ENCODE measurements at regions not wholly inside any gene's neighbourhood (a gene's known extent, or its start where the extent isn't known, plus 50 kb on each side); places are given as distances from the start of the nearest gene placed in this dataset.

DNA sequence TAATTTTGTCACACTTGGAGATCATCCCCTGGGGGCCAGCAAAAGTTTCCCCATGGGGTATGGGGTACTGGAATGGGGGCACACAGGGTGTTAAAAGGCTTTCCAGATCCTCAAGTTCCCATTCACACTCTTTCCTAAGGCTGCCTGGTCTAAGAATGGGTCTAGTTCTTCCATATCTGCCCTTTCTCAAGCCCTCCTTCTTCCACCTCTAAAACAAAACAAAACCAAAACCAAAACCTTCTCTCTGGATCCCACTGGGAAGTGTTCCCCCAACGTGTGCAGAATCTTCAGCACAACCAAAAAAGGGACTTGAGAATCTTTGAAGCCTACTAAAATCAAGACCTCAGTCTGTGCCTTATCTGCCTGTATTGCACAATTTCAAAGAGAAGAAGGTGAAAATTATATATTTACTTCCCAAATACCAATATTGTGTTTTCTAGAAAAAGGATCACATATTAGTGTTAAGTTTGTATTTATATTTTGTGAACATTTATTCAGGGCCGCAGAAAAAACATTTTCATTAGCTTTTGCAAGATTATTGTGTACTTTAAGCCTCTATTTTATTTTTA is 207.2 kb upstream of the TCF4 start:
- H3K27ac Mint-ChIP-seq, result no peak overlapping the region
- peaks cover 5% of the 10 kb centered on the region for H3K4me1 Mint-ChIP-seq
- H3K9me3 Mint-ChIP-seq, result no peaks in the 10 kb centered on the region
- H3K4me3 Mint-ChIP-seq, result no peak overlapping the region
- DNase-seq (ENCODE audit: low spot score in 2 of 2), result no peak
- H3K36me3 Mint-ChIP-seq, result no peaks in the 10 kb centered on the region
- no peaks in the 10 kb centered on the region for H3K27me3 Mint-ChIP-seq
- ATAC-seq (ENCODE audit: low read depth), result no peak

DNA sequence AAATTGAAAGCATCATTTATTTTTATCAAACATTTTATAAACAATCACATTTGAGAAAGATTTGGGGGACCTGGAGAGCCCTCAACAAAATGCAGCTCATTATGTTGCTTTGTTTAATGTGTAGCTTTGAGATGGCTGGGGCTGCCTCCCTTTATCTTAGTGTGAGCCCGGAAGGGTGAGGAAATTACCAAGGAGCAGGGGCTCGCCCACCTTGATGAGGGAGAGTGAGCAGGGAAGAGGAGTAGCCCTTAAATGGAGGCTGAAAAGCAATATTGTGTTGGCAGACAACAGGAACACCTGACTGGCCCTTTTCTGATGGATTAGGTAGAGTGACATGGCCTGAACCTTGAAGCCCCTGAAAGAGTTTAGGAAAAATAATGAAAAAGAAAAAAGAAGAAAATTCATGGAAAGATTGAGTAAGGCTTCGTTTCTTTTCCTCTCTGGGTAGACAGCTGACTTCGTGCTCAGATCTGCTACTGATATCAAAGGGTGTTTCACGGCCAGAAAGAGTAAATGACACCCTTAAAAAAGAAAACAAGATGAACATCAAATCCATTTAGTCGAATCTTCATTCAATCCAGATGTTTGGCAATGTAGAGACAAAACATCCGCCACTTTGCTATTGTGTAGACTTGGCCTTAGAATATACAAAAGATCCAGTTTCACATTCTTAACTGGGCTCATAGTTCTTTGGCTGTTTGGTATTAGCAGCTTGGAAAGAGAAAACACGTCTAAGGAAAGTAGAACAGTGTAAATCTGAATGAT is 206.5 kb upstream of the TCF4 start:
- DNase-seq (ENCODE audit: low spot score in 2 of 2), result no peak
- Mint-ChIP-seq H3K27ac (no peak overlapping the region), H3K36me3 (no peaks in the 10 kb centered on the region), H3K27me3 (no peaks in the 10 kb centered on the region), H3K9me3 (peaks cover 2% of the 10 kb centered on the region), H3K4me1 (peaks cover 5% of the 10 kb centered on the region), H3K4me3 (no peak overlapping the region)
- ATAC-seq (ENCODE audit: low read depth), result no peak

DNA sequence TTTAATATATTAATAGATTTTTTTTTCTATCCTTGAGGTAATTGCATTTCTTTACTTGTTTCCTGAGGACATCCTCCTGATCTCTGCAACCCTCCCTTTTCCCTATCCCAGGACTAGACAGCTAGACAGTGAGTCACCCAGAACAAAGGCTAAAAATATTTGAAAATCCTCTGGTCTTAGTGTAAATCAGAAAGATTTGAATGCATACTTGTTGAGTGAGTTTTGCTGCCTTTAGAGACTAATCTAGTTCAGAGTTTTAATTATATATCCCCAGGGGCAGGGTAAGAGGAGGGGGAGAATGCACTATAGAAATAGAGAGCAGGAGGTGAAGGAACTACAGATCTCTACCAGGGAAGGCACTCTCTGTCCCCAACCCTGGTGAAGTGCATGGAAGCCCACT is 202.3 kb upstream of the TCF4 start:
- Mint-ChIP-seq H3K27me3 (no peaks in the 10 kb centered on the region), H3K9me3 (peaks cover 4% of the 10 kb centered on the region), H3K4me3 (no peak overlapping the region), H3K27ac (no peak overlapping the region), H3K4me1 (peaks cover 5% of the 10 kb centered on the region), H3K36me3 (peaks cover 2% of the 10 kb centered on the region)
- DNase-seq (ENCODE audit: low spot score in 2 of 2), result no peak
- ATAC-seq (ENCODE audit: low read depth), result no peak

DNA sequence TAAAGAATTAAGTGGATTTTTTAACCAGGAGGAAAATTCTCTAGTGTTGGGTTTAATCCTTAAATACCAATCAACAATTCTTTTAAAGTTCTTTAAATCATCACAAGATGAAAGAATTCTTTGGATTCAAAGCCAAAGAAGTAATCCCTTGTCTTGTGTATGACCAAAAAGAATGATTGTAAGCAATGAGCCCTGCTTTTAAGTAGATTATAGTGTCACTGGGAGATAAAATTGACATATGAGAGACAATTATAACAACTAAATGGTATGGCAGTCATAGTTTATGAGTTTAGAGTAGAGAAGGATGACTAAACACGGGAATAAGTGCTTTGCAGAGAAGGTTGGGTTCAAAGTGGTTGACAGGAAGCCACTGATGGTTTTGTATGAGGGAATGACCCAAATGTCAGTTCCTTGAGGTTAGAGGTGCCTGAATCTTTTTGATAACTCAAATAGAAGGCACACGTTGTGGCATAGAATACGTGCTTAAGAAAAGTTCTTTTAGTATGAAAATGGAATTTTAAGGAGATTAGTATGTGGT is 199.6 kb upstream of the TCF4 start:
- Mint-ChIP-seq H3K27me3 (peaks cover 3% of the 10 kb centered on the region), H3K4me1 (peaks cover 3% of the 10 kb centered on the region), H3K9me3 (peaks cover 4% of the 10 kb centered on the region), H3K36me3 (peaks cover 2% of the 10 kb centered on the region), H3K27ac (no peak overlapping the region), H3K4me3 (no peak overlapping the region)
- DNase-seq (ENCODE audit: low spot score in 2 of 2) (no peak), ATAC-seq (ENCODE audit: low read depth) (no peak)

DNA sequence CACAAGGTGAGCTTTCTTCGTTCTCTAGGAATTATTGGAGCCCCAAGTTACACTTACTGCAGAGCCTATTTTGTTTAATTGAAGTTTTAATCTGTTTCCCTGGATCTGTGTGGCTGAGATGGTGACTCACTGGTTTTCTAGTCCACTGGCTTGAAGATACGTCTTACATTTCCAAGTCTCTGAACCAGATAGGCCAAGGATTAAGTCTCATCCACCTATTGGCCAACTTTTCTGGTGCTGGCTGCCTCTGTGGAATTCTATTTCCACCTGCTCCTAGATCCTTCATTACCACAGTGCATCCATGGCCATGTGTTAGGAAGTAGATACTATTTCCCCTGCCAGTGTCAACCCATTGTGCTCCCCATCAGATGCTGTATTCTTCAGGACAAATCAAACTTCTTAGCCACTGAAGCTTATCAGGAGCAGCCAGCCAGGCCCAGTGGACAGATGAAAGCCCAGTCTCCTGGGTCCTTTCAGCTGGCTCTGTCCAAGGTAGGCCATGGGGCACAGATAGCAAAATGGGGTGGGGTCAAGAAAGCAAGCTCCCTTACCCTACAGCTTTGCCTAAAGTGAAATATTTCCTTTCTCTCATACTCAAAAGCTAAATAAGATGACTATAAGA is 198.8 kb upstream of the TCF4 start:
- no peak overlapping the region for H3K27ac Mint-ChIP-seq

DNA sequence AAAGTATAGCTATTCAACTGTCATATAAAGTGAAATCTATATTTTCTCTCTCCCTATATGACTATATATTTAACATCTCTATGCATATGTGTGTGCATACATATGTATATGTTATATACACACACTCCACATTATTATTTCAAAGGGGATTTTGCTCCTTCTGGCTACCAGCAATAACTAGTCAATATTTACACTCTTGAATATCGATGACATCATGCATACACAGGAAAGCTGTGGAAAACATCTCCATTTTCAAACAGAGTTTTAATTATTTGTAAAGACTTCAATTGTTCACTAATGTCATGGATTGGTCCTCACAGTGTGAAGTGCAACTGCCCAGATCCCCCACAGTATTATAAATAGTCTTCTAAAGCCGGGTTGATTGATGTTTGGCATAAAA is 195.9 kb upstream of the TCF4 start:
- peaks cover 3% of the 10 kb centered on the region for H3K27me3 Mint-ChIP-seq
- H3K36me3 Mint-ChIP-seq, result peaks cover 2% of the 10 kb centered on the region
- no peak for ATAC-seq (ENCODE audit: low read depth)
- no peak for DNase-seq (ENCODE audit: low spot score in 2 of 2)
- peaks cover 6% of the 10 kb centered on the region for H3K4me1 Mint-ChIP-seq
- H3K27ac Mint-ChIP-seq, result no peak overlapping the region
- peaks cover 2% of the 10 kb centered on the region for H3K9me3 Mint-ChIP-seq
- no peak overlapping the region for H3K4me3 Mint-ChIP-seq

More for the DNA sequence above, 198.8 kb upstream of the TCF4 start:
- Mint-ChIP-seq H3K9me3 (peaks cover 4% of the 10 kb centered on the region), H3K4me1 (peaks cover 3% of the 10 kb centered on the region), H3K27me3 (peaks cover 3% of the 10 kb centered on the region), H3K36me3 (peaks cover 2% of the 10 kb centered on the region), H3K4me3 (no peak overlapping the region)
- ATAC-seq (ENCODE audit: low read depth) (no peak), DNase-seq (ENCODE audit: low spot score in 2 of 2) (no peak)

DNA sequence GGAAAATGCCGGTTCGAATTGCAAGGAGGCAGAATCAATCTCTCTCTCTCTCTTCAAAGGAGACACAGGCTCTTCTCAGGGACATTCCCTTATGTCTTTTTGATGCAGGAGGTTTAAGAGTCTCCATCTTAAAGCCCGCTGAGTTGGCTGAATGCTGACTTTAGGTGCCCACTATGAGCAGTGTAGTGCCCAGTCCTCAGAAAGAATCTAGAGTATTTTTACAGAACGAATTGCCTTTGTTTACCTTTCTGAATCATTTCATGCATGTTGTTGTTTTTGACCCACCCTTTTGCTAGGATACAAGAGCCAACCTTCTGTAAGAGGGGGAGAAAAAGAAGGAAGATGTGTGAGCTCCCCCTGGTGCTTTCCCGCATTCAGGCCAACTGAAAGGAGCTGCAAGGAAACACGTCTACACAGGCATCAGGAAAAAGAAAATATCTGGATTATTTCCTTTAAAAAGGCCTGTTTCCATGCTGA is 193.5 kb upstream of the TCF4 start:
- DNase-seq (ENCODE audit: low spot score in 2 of 2) (no peak), ATAC-seq (ENCODE audit: low read depth) (no peak)
- peaks cover 5% of the 10 kb centered on the region for H3K27me3 Mint-ChIP-seq
- no peaks in the 10 kb centered on the region for H3K36me3 Mint-ChIP-seq
- H3K9me3 Mint-ChIP-seq, result no peaks in the 10 kb centered on the region
- H3K4me1 Mint-ChIP-seq, result peaks cover 9% of the 10 kb centered on the region
- no peak overlapping the region for H3K4me3 Mint-ChIP-seq
- peak overlapping the region; percentile 85 for H3K27ac Mint-ChIP-seq

DNA sequence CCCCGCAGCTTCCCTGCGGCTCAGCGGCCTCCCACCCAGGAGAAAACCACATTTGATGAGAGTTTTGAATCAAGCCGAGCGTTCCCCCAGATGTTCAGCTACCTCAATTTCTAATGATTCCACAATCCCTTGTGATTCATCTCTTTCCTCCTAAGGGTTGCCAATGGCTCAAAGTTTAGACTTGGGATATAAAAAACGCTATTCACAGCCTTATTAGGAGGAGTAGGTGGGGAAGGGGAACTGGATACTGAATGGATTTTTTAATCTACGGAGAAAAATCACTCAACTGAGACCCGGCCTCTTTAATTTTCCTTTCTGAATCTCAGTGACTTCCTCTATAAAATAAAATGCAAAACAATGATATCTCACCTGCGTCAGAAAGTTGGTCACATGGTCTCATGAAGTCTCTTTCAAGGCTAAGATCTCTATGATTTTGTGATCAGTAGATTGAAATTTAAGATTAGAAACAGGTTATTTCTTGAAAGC is 192.6 kb upstream of the TCF4 start:
- H3K4me3 Mint-ChIP-seq, result peak overlapping the region; percentile 79
- peaks cover 5% of the 10 kb centered on the region for H3K27me3 Mint-ChIP-seq
- peaks cover 9% of the 10 kb centered on the region for H3K4me1 Mint-ChIP-seq
- H3K27ac Mint-ChIP-seq, result peak overlapping the region; percentile 85
- ATAC-seq (ENCODE audit: low read depth) (peak; percentile 80), DNase-seq (ENCODE audit: low spot score in 2 of 2) (peak in 1 of 2 donors; percentile 39)
- no peaks in the 10 kb centered on the region for H3K36me3 Mint-ChIP-seq
- H3K9me3 Mint-ChIP-seq, result no peaks in the 10 kb centered on the region

DNA sequence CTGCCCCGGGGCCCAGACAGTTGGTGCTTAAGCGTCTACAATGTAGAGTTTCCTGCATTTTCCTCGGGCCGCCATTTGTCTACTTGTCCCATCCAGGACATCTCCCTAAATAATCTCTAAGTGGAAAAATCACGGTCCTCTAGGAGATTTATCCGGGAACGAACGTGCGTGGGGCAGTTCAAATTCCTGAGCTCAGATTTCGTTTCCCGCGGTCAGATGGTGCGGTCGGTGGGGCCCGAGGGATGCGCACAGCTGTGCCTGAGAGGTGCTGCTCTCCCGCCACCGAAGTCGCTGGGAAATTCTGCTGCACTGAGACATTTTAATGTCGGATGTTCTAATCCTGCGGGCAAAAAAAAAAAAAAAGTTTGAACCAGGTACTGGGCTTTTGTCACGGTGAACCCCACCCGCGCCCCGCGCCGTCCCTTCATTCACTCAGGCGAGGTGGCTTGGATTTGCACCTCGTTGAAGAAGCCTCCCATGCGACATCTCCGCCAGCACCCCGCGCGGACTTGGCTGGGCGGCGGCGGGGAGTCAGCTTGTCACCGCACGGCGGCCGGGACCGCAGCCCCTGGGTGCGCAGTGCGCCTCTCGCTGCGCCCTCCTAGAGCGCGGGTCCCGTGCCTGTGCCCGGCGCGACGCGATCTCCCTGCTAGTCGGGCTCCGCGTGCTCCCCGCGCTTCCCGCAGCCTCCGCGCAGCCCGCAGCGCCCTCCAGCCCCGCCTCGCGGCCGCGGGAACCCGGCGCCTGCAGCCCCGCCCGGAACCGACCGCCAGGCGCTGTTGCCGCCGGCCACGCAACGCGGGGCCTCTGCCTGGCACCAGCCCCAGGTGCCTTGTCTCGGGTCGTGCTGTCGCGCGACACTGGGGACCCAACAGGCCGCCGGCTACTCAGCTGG is 191.9 kb upstream of the TCF4 start:
- Mint-ChIP-seq H3K27ac (peak overlapping the region; percentile 85), H3K36me3 (no peaks in the 10 kb centered on the region), H3K4me1 (peaks cover 9% of the 10 kb centered on the region), H3K4me3 (peak overlapping the region; percentile 79), H3K27me3 (peaks cover 5% of the 10 kb centered on the region), H3K9me3 (no peaks in the 10 kb centered on the region)
- peak; percentile 31 to 58 for DNase-seq (ENCODE audit: low spot score in 2 of 2)
- ATAC-seq (ENCODE audit: low read depth), result peak; percentile 53

DNA sequence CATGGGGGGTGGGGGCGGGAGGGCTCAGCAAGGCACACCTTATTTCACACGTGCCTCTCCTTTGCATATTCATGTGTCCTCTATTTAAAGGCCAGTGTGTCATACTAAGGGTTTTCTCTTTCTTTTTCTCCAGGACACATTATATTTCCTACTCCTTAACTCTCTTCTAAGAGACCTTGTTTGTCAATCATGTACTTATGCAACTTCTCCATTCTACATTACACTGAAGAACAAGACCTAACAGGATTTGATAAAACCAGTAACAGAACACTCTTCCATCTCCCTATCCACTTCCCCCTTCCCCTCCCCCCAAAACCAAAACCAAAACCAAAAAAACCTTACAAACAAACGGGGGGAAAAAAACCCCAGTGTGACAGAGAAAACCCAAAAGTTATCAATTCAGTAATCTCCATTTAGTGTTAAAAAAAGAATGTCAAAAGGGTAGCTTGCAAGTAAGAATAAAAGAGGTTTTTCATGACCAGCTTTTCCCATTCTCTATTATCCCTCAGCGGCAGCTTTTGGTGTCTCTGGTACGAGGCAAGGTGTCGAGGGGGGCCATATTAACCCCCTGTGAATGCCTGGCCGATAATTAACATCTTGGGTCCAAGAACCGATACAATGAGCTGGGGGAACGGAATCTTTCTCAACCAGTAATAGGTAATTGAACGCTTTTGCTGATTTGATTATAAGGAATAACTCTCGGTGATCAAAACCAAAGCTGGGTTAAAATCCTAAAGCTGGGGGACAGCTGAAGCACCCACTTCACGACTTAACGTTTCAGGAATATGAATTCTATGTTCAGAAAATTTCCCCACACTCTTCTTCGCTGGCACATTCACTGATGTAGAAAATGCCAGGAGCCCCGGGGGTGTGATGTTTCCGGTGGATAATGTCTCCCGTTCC is 191.0 kb upstream of the TCF4 start:
- Mint-ChIP-seq H3K4me1 (peaks cover 9% of the 10 kb centered on the region), H3K36me3 (no peaks in the 10 kb centered on the region), H3K27ac (peak overlapping the region; percentile 24), H3K9me3 (no peaks in the 10 kb centered on the region), H3K4me3 (peak overlapping the region; percentile 79), H3K27me3 (peaks cover 9% of the 10 kb centered on the region)
- peak; percentile 33 for ATAC-seq (ENCODE audit: low read depth)
- peak; percentile 18 for DNase-seq (ENCODE audit: low spot score in 2 of 2)

DNA sequence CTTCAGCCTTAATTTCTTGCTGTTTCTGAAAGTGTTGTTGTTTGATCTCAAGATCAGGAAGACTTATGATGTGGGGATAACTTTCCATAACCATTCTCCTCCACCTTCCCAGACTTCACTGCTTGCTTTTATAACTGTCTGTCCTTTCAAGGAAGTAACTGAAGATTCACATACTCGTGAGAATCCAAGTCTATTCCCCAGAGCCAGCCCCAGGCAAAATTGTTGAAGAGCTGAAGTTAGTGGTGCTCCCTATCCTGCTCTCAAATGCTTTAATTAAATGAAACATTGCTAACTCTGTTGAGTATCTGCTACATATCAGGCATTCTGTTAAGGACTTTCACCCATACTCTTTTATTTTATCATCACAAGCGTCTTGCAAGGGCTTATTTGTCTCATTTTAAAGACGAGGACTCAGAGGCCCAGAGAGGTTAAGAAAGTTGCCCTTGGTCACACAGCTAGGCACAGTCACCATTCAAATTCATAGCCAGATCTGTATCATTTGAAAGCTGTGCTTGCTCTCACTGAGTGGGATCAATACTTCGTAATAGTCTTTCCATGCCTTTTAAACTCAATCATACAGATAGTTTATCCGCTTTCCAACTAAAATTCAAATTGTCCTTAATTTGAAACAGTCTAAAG is 189.8 kb upstream of the TCF4 start:
- no peaks in the 10 kb centered on the region for H3K9me3 Mint-ChIP-seq

DNA sequence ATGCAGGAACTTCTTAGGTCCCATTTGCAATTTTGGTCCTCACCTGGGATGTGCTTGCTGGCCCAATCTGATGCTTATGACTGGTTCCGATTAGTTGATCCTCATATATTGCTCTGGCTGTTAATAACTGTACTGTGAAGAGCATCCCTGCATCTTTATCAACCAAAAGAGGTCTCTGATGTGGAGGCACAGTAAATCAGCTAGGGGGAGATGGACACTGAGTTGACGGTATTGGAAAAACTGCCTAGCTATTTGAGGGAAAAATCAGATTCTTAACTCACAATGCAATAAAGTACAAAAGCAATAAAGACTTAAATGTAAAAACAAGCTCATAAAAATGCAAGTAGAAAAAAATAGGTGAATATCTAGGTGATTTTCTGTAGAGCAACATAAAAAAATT is 188.0 kb upstream of the TCF4 start:
- no peak overlapping the region for H3K27ac Mint-ChIP-seq

More for the DNA sequence above, 189.8 kb upstream of the TCF4 start:
- DNase-seq (ENCODE audit: low spot score in 2 of 2), result no peak
- H3K27ac Mint-ChIP-seq, result no peak overlapping the region
- H3K4me3 Mint-ChIP-seq, result no peak overlapping the region
- no peaks in the 10 kb centered on the region for H3K36me3 Mint-ChIP-seq
- peaks cover 9% of the 10 kb centered on the region for H3K4me1 Mint-ChIP-seq
- no peak for ATAC-seq (ENCODE audit: low read depth)
- peaks cover 6% of the 10 kb centered on the region for H3K27me3 Mint-ChIP-seq

More for the DNA sequence above, 188.0 kb upstream of the TCF4 start:
- H3K27me3 Mint-ChIP-seq, result peaks cover 6% of the 10 kb centered on the region
- H3K36me3 Mint-ChIP-seq, result no peaks in the 10 kb centered on the region
- no peak for ATAC-seq (ENCODE audit: low read depth)
- H3K9me3 Mint-ChIP-seq, result no peaks in the 10 kb centered on the region
- H3K4me3 Mint-ChIP-seq, result no peak overlapping the region
- no peak for DNase-seq (ENCODE audit: low spot score in 2 of 2)
- H3K4me1 Mint-ChIP-seq, result peaks cover 9% of the 10 kb centered on the region

Data from memory B cell (primary cell).